ENCODE measurements at regions not wholly inside any gene's neighbourhood (a gene's known extent, or its start where the extent isn't known, plus 50 kb on each side); places are given as distances from the start of the nearest gene placed in this dataset.

- DNase-seq (ENCODE audit: extremely low spot score) = no peak
- H3K4me1 ChIP-seq (ENCODE audit: insufficient read depth) = no peaks in the 10 kb centered on the region
- 87% methylated on average over 3 of the region's 3 CpGs for WGBS
Observed at GRCh38 chr5:165720901-165721300, 2215.5 kb downstream of the MAT2B start.

GRCh38 chr5:165722401-165722800, 2217.0 kb downstream of the MAT2B start:
- WGBS = 93% methylated on average over 2 of the region's 2 CpGs
- no peak for DNase-seq (ENCODE audit: extremely low spot score)
- H3K4me3 ChIP-seq (ENCODE audit: low read depth, low read length) = no peak overlapping the region
- H3K4me1 ChIP-seq (ENCODE audit: insufficient read depth) = no peaks in the 10 kb centered on the region
- H3K36me3 ChIP-seq (ENCODE audit: insufficient read depth) = no peaks in the 10 kb centered on the region
- H3K27ac ChIP-seq (ENCODE audit: low read depth) = no peak overlapping the region

More at GRCh38 chr5:165720901-165721300, 2215.5 kb downstream of the MAT2B start:
- no peaks in the 10 kb centered on the region for H3K36me3 ChIP-seq (ENCODE audit: insufficient read depth)
- no peak overlapping the region for H3K27ac ChIP-seq (ENCODE audit: low read depth)
- no peak overlapping the region for H3K4me3 ChIP-seq (ENCODE audit: low read depth, low read length)

- Histone ChIP-seq H3K27ac (ENCODE audit: low read depth) (no peak overlapping the region), H3K36me3 (ENCODE audit: insufficient read depth) (no peaks in the 10 kb centered on the region), H3K4me1 (ENCODE audit: insufficient read depth) (no peaks in the 10 kb centered on the region), H3K4me3 (ENCODE audit: low read depth, low read length) (no peak overlapping the region)
- no peak for DNase-seq (ENCODE audit: extremely low spot score)
- 85% methylated on average over 5 of the region's 5 CpGs for WGBS
Observed at GRCh38 chr5:165723931-165724330, 2218.5 kb downstream of the MAT2B start.

- Histone ChIP-seq H3K36me3 (ENCODE audit: insufficient read depth) (no peaks in the 10 kb centered on the region), H3K4me1 (ENCODE audit: insufficient read depth) (no peaks in the 10 kb centered on the region), H3K4me3 (ENCODE audit: low read depth, low read length) (no peak overlapping the region), H3K27ac (ENCODE audit: low read depth) (no peak overlapping the region)
- no peak for DNase-seq (ENCODE audit: extremely low spot score)
- 85% methylated on average over 2 of the region's 2 CpGs for WGBS
Observed at GRCh38 chr5:165728425-165728824, 2223.0 kb downstream of the MAT2B start.

GRCh38 chr5:165735388-165735787, 2230.0 kb downstream of the MAT2B start:
- DNase-seq (ENCODE audit: extremely low spot score) = no peak
- Histone ChIP-seq H3K36me3 (ENCODE audit: insufficient read depth) (no peaks in the 10 kb centered on the region), H3K4me1 (ENCODE audit: insufficient read depth) (no peaks in the 10 kb centered on the region), H3K27ac (ENCODE audit: low read depth) (no peak overlapping the region), H3K4me3 (ENCODE audit: low read depth, low read length) (no peak overlapping the region)
- WGBS = 89% methylated on average over 1 of the region's 1 CpG

GRCh38 chr5:165739079-165739741, 2233.8 kb downstream of the MAT2B start:
- Histone ChIP-seq H3K4me1 (ENCODE audit: insufficient read depth) (no peaks in the 10 kb centered on the region), H3K36me3 (ENCODE audit: insufficient read depth) (no peaks in the 10 kb centered on the region), H3K27ac (ENCODE audit: low read depth) (no peak overlapping the region), H3K4me3 (ENCODE audit: low read depth, low read length) (no peak overlapping the region)
- DNase-seq (ENCODE audit: extremely low spot score) = no peak
- 83% methylated on average over 8 of the region's 8 CpGs for WGBS

- H3K36me3 ChIP-seq (ENCODE audit: insufficient read depth) = no peaks in the 10 kb centered on the region
- H3K4me3 ChIP-seq (ENCODE audit: low read depth, low read length) = no peak overlapping the region
- DNase-seq (ENCODE audit: extremely low spot score) = no peak
- no peaks in the 10 kb centered on the region for H3K4me1 ChIP-seq (ENCODE audit: insufficient read depth)
- 37% methylated on average over 4 of the region's 4 CpGs for WGBS
- H3K27ac ChIP-seq (ENCODE audit: low read depth) = no peak overlapping the region
Observed at GRCh38 chr5:165757791-165758190, 2252.4 kb downstream of the MAT2B start.

GRCh38 chr5:165775111-165775510, 2269.7 kb downstream of the MAT2B start:
- no peak for DNase-seq (ENCODE audit: extremely low spot score)
- Histone ChIP-seq H3K4me1 (ENCODE audit: insufficient read depth) (no peaks in the 10 kb centered on the region), H3K27ac (ENCODE audit: low read depth) (no peak overlapping the region), H3K36me3 (ENCODE audit: insufficient read depth) (no peaks in the 10 kb centered on the region), H3K4me3 (ENCODE audit: low read depth, low read length) (no peak overlapping the region)
- WGBS = 61% methylated on average over 2 of the region's 2 CpGs

- no peak for DNase-seq (ENCODE audit: extremely low spot score)
- Histone ChIP-seq H3K27ac (ENCODE audit: low read depth) (no peak overlapping the region), H3K4me3 (ENCODE audit: low read depth, low read length) (no peak overlapping the region), H3K4me1 (ENCODE audit: insufficient read depth) (no peaks in the 10 kb centered on the region), H3K36me3 (ENCODE audit: insufficient read depth) (no peaks in the 10 kb centered on the region)
- WGBS = 48% methylated on average over 1 of the region's 1 CpG
Observed at GRCh38 chr5:165779505-165779904, 2274.1 kb downstream of the MAT2B start.

GRCh38 chr5:165780901-165781300, 2275.5 kb downstream of the MAT2B start:
- 92% methylated on average over 5 of the region's 5 CpGs for WGBS
- Histone ChIP-seq H3K4me3 (ENCODE audit: low read depth, low read length) (no peak overlapping the region), H3K36me3 (ENCODE audit: insufficient read depth) (no peaks in the 10 kb centered on the region), H3K4me1 (ENCODE audit: insufficient read depth) (no peaks in the 10 kb centered on the region), H3K27ac (ENCODE audit: low read depth) (no peak overlapping the region)
- no peak for DNase-seq (ENCODE audit: extremely low spot score)

GRCh38 chr5:165781738-165782137, 2276.3 kb downstream of the MAT2B start:
- Histone ChIP-seq H3K27ac (ENCODE audit: low read depth) (no peak overlapping the region), H3K36me3 (ENCODE audit: insufficient read depth) (no peaks in the 10 kb centered on the region), H3K4me1 (ENCODE audit: insufficient read depth) (no peaks in the 10 kb centered on the region), H3K4me3 (ENCODE audit: low read depth, low read length) (no peak overlapping the region)
- WGBS = 85% methylated on average over 4 of the region's 4 CpGs
- no peak for DNase-seq (ENCODE audit: extremely low spot score)

GRCh38 chr5:165783024-165783423, 2277.6 kb downstream of the MAT2B start:
- no peaks in the 10 kb centered on the region for H3K4me1 ChIP-seq (ENCODE audit: insufficient read depth)
- no peaks in the 10 kb centered on the region for H3K36me3 ChIP-seq (ENCODE audit: insufficient read depth)
- WGBS = 85% methylated on average over 4 of the region's 4 CpGs
- H3K27ac ChIP-seq (ENCODE audit: low read depth) = no peak overlapping the region
- no peak for DNase-seq (ENCODE audit: extremely low spot score)
- no peak overlapping the region for H3K4me3 ChIP-seq (ENCODE audit: low read depth, low read length)

GRCh38 chr5:165786073-165786472, 2280.7 kb downstream of the MAT2B start:
- WGBS = 75% methylated on average over 3 of the region's 3 CpGs
- Histone ChIP-seq H3K4me1 (ENCODE audit: insufficient read depth) (no peaks in the 10 kb centered on the region), H3K27ac (ENCODE audit: low read depth) (no peak overlapping the region), H3K4me3 (ENCODE audit: low read depth, low read length) (no peak overlapping the region), H3K36me3 (ENCODE audit: insufficient read depth) (no peaks in the 10 kb centered on the region)
- no peak for DNase-seq (ENCODE audit: extremely low spot score)

GRCh38 chr5:165795073-165795472, 2289.7 kb downstream of the MAT2B start:
- no peak overlapping the region for H3K4me3 ChIP-seq (ENCODE audit: low read depth, low read length)
- 86% methylated on average over 1 of the region's 1 CpG for WGBS
- no peak for DNase-seq (ENCODE audit: extremely low spot score)
- no peaks in the 10 kb centered on the region for H3K36me3 ChIP-seq (ENCODE audit: insufficient read depth)
- H3K27ac ChIP-seq (ENCODE audit: low read depth) = no peak overlapping the region
- no peaks in the 10 kb centered on the region for H3K4me1 ChIP-seq (ENCODE audit: insufficient read depth)

GRCh38 chr5:165805756-165806155, 2300.3 kb downstream of the MAT2B start:
- Histone ChIP-seq H3K4me1 (ENCODE audit: insufficient read depth) (no peaks in the 10 kb centered on the region), H3K4me3 (ENCODE audit: low read depth, low read length) (no peak overlapping the region), H3K27ac (ENCODE audit: low read depth) (no peak overlapping the region), H3K36me3 (ENCODE audit: insufficient read depth) (no peaks in the 10 kb centered on the region)
- 48% methylated on average over 4 of the region's 4 CpGs for WGBS
- DNase-seq (ENCODE audit: extremely low spot score) = no peak
